HG02798 (cell line): ENCODE measurements at regions not wholly inside any gene's neighbourhood (a gene's known extent, or its start where the extent isn't known, plus 50 kb on each side); places are given as distances from the start of the nearest gene placed in this dataset.
"Not testable (repeated sequence)": the region's sequence is repeated elsewhere in the genome, so short reads cannot be mapped to it uniquely, and the experiment has no call there.

Experiments used
- ATAC-seq: cut with Tn5 transposase; IDR thresholded peaks from one replicate; pipeline ENCODE4 v1.9.1; 2021; ENCODE audit warnings: mild to moderate bottlenecking; ENCODE audit not compliant: unreplicated experiment, poor library complexity

DNA sequence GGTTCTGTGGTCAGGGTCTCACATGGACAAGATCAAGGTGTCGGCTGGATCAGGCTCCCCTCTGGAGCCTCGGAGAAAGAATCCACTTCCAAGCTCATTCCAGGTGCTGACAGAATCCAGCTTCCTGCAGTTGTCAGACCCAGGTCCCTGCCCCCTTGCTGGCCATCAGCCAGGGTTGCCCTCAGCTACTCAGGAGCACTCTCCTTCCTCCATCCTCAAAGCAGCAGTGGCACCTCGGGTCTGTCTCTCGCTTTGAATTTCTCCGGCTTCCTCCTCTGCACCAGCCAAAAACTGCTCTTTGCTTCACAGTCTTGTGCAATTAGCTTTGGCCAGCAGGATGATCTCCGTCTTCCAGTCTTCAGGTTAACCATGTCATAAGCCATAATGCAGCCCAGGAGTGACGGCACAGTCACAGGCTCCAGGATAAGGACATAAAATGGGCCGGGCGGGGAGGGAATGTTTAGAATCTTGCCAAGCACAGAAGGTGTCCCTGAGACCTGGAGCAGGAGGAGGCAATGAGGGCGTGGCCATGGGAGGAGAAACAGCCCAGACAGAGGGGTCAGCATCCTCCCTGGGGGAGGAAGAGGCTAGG is 79.4 kb upstream of the SLC25A33 start:
- no peak for ATAC-seq

DNA sequence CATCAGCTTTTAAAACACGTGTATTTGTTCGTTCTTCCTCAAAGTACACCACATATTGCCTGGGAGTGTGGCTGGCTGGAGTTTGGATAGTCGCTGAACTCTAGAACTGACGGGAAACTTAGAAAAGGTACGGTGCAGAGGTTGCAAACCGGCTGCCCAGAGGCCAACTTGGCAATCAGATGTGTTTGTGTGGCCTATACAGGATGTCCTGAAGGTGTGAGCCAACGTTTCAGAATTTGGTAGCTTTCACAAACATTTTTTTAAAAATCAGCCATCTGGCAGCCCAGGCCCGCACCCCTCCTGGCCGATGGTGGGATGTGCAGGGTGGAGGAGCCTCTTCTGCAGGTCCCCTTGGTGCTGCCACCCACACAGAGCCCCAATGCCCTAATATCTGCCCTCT is 73.6 kb upstream of the SLC25A33 start:
- ATAC-seq, result no peak

DNA sequence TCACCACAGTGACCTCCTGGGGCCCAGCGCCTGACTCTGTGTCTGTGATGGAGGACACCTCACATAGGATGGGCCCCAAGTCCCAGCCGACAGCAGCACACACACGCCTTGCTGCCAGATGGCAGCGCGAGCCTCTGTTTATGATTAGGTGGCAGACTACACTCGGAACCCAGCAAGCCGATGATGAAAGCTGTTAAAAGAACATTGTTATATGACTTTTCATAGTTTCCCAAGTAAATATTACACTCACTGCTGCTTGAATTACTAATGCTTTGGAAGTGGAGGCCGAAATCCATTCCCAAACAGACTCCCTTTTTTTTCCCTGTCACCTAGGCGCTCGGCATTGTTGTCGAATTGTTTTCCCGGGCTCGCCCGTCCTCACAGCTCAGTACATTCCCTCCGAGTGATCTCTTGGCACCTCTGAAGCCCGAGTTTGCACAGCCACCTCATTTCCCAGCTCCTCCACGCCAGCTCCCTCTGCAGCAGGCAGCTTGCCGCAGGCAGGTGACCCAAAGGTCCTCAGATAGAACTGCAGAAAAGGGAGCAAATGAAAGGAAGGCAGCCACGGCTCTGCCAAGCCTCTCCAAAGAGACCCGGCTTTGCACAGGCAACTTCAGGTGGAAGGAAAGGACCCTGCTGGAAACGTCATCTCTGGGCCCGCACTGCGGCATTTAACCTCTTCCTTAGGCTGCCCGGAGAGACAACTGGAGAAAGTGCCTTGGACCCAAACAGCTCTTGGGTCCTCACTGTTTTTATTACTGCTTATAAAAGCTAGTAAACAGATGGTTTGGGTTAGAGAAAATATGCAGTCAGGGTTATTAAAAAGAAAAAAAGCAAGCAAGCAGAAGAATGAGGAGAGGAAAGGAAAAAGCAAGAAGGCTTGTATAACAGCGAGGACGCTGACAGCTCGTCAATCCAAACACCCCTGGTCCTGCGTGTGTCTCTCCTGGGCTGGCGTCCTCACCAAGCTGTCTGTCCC is 72.2 kb upstream of the SLC25A33 start:
- no peak for ATAC-seq

DNA sequence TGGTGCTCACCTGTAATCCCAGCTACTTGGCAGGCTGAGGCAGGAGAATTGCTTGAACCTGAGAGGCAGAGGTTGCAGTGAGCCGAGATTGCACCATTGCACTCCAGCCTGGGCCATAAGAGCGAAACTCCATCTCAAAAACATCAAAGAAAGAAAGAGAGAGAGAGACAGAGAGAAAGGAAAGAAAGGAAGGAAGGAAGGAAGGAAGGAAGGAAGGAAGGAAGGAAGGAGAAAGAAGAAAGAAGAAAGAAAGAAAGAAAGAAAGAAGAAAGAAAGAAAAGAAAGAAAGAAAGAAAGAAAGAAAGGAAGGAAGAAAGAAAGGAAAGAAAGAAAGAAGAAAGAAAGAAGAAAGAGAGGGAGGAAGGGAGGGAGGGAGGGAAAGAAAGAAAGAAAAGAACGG is 69.4 kb upstream of the SLC25A33 start:
- ATAC-seq, result not testable (repeated sequence)

DNA sequence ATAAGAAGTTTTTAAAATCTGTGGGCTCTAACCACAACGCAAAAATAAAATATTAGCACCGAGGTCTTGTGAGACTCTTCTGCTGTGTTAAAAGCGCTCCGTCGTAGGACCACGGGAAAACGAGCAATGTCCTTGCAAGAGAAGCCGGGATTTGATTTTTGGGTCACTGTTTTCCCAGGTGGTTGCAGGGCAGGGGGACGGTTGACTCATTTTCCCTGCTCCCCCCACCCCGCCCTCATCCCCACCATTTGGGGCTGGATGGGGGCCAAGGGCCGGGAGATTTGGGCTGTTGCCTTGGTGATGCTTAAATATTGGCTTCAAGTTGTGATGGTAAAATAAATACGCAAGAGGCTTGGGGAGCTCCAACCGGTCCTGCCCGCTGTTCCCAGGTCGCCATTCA is 67.6 kb upstream of the SLC25A33 start:
- ATAC-seq, result no peak

DNA sequence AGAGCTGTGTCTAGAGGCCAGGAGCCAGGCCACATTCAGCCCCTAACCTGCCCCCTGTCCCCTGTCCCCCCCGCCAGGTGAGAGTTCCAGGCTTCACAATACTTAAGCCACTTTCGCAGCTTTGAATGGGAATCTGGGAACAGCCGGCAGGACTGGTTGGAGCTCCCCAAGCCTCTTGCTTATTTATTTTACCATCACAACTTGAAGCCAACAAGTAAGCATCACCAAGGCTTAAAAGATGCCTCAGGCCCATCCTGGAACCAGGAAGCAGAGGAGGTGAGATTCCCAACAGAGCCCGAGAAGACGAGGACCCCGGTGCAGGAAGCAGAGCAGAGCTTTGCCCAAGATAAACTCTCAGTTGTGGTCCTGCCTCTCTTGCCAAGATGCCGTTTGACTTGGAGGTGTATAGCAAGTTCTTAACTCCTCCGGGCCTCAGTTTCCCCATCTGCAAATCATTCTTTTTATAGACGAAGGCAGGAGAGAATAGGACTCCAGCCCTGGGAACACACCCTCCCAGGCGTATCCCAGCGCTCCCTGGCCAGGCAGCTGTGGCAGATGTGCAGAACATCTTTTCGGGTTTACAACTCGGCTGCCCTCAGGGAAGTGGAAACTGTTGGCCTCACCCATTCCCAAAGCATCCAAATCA is 66.8 kb upstream of the SLC25A33 start:
- no peak for ATAC-seq

DNA sequence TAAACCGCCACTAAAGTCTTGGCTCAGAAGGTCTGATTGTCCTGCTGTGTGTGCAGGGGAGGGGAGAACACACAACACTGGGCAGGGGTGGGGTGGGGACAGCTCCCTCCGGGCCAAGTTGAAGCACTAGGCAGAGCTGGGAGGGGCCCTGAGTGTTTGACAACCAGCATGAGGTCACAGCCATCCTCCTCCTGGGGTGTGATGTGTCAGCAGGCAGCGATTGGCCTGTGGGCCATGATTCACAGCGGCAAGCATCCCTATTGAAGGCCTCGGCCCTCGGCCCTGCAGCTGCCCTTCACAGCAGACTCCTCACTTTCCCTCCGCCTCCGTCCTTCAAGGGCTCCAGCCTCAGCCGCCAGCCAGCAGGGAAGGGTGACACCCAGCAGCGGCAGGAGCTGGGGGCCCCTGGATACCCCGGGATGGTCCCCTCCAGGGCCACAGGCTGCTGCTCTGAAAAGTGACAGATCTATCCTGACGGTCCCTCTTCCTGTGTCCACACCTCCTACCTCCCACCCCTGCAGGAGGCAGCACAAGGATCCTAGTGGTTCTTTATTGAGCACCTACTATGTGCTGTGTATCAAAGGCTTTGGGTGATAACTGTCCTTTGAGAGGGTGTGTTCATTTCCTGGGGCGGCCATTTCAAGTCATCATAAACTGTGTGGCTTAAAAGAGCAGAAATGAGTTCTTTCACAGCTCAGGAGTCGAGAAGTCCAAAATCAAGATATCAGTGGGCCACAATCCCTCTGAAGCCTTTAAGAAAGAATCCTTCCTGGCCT is 66.0 kb upstream of the SLC25A33 start:
- no peak for ATAC-seq

DNA sequence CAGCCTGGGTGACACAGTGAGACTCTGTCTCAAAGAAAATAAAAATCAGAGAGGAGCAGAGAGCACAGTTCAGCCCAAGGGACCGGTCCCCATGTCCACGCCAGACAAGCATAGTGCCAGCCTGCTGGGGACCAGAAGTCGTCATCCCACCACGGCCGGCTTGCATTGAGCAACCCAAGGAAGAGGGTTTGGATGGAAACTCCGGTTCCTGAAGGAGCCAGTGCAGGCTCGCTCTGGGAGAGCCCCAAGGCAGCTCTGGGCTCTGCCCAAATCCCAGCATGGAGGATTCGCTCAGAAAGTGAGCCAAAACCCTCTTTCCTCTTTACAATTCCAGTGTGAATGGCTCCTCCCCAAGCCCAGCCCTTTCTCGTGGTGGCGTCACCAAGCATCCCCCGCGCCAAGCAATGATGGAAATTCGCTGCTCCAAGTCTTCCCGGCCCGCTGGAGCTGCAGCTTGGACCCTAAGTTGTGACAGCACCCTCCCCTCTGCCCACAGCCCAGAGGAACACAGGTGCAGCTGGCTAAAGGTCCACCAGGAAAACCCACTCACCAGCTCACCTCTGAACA is 64.1 kb upstream of the SLC25A33 start:
- no peak for ATAC-seq

DNA sequence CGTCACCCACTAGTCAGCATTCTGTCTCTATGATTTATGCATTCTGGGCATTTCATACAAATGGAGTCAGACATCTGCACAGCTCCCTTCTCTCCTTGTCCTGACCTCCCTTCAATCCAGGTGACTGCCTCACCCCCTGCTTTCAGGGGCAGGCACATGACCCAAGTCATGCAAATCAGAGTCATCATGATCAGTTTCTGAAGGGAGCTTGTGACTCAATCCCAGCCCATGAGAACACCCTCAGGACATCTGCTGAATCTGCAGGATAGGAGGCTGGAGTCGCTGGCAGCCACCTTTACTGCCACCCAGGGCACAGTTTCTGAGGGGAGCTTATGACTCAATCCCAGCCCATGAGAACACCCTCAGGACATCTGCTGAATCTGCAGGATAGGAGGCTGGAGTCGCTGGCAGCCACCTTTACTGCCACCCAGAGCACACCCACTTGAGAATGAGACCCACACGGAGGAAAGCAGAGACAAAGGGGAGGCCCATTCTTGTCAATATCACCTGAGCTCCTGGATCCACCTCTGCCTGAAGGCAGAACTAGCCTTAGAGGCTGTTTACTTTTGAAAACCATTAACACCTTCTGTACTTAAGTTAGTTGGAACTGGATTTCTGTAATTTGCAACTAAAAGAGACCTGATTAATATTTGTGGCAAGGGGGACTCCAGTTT is 62.3 kb upstream of the SLC25A33 start:
- ATAC-seq, result no peak

DNA sequence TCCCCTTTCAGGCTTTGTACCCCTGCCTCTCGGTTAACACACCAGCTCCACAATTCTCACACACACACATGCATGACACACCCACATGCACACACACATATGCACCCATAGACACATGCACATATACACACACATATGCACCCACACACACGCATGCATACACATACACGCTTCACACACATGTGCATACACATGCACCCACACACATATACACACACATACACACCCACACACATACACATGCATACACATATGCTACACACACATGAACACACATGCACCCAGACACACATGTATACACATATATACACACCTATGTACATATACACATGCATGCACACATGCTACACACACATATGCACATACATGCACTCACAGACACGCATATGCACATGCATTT is 61.7 kb upstream of the SLC25A33 start:
- no peak for ATAC-seq

DNA sequence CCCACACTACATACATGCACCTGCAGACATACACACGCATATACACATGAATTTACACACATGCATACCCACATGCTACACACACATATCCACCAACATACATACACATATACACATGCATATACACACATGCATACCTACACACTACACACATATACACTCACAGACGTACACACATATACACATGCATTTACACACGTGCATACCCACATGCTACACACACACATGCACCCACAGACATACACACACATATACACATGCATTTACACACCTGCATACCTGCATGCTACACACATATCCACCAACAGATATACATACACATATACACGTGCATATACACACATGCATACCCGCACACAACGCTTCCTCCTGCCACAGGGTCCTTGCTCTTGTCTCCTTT is 61.2 kb upstream of the SLC25A33 start:
- ATAC-seq, result no peak

DNA sequence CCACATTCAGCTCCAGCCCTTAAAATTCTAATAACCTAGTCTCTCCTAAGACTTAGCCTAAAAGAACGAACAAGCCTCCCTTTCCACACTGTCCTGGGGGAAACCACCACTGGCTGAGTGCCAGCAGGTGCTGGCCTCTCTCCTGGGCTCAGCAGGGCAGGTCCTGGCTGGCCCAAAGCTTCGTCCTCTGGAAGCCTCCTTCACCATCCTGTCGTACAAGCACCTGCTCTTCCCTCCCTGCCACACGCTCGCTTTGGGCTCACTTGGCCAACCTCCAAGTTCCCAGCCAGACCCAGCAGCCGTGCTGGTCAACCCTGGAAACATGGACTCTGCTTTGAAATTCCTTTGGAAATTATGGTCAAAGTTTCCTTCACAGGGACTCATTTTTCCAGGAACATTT is 58.2 kb upstream of the SLC25A33 start:
- ATAC-seq, result no peak

DNA sequence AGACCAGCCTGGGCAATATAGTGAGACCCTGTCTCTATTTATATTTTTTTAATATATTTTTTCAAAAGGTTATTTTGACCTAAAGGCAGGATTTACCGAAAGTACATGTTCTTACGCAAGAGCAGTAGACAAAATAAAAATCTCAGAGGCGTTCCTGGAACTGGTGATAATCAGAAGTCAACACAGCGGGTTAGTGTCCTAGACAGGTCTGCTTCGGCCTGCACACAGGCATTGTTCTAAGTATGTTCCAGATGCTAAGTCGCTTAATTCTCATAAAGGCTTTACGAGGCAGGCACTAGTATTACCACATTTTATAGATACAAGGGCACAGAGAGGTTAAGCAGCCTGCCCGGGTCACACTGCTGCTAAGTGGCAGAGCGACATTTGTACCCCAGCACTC is 56.9 kb upstream of the SLC25A33 start:
- ATAC-seq, result no peak

DNA sequence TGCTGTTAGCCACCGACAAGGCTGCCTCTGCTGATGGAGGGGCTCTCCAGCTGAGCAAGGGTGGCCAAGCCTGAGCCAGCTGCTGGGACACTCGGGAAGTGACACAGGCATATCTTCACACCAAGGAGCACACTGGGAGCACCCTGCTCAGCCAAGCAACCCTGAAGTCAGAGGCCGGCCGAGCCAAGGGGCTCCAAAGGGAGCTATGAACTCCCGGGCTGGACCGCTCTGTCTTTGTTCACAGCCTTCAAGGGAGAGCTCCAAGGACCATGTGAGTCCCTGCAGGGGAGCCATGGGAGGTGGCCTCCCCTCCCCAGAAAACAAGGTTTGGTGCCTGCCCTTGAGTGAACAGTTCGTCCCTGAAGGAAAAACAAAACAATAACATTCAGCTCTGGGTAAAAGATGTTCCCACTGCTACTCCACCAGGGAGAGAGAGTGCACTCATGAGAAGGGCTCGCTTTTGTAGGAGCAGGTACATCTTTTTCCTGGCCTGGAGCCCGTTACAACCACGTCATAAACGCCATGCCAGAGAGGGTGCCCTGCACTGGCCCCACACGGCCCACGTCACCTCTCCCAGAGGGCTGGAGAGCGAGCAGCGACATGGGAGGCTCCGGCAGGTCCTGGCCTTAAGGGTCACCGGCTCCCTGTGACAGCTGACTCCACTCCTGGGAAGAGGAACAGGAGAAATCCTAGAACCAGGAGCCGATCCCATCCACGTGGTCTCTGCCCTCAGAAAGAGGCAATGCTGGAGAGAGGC is 56.3 kb upstream of the SLC25A33 start:
- ATAC-seq, result no peak

DNA sequence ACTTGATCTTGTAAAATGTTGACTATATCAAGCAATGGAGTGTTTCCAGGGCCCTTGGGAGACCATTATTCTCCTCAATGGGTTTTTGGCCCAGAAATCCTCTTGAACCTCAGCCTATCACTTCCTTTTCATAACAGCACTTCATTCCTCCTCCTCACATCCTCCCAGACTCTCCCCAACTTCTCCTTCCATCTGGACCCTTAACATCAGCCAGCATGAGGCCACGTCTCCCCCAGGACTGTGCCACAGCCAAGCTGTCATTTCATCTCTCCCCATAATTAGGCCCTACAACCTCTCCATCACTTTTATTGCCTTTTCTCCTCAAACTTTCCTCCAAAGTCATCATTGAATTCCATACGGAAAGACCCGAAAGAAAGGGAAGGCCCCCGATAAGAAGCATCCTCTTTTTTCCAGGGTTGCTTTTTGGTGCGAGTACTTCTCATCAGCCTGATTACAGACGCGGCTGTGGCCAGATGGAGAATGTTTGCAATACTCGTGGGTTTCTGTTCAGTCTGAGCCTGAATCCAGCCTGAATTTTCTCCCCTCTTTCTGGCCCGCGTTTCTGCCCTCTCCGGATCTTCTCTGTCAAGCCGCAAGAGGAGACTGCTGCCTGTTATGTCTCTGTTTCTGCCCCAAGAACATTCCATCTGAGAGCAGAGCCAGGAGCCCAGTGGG is 52.7 kb upstream of the SLC25A33 start:
- ATAC-seq, result no peak
